Suprapubic skin (tissue), 4 donors: ENCODE measurements at regions not wholly inside any gene's neighbourhood (a gene's known extent, or its start where the extent isn't known, plus 50 kb on each side); places are given as distances from the start of the nearest gene placed in this dataset.

ENCODE experiments used
- DNase-seq, 2 donors: peaks; one replicate each; pipeline ENCODE4 v3.0.0-alpha.2; 2019; ENCODE audit warnings: low spot score in 2 of 2
- H3K27ac ChIP-seq: fragments of 200-600 bp; sonication (generic); one replicate; pipeline ENCODE4 v1.5.1; 2019
- H3K27me3 ChIP-seq: fragments of 200-600 bp; sonication (generic); one replicate; pipeline ENCODE4 v1.5.1; 2019
- H3K36me3 ChIP-seq: fragments of 200-600 bp; sonication (generic); one replicate; pipeline ENCODE4 v1.5.1; 2019
- H3K4me1 ChIP-seq: fragments of 200-600 bp; sonication (generic); one replicate; pipeline ENCODE4 v1.5.1; 2019
- H3K4me3 ChIP-seq: fragments of 200-600 bp; sonication (generic); one replicate; pipeline ENCODE4 v1.5.1; 2019; ENCODE audit warnings: mild to moderate bottlenecking
- H3K9me3 ChIP-seq: fragments of 200-600 bp; sonication (generic); one replicate; pipeline ENCODE4 v1.5.1; 2019
- CTCF ChIP-seq, 2 donors: fragments of 200-600 bp in 1 of 2; fragments of 450-650 bp in 1 of 2; sonication (generic) in 1 of 2; IDR thresholded peaks; one replicate each; pipeline ENCODE4 v1.5.1; 2016 to 2019; ENCODE audit warnings: antibody characterized with exemption in 2 of 2, mild to moderate bottlenecking in 1 of 2, moderate library complexity in 1 of 2
- EP300 ChIP-seq: sonication (generic); formaldehyde crosslinking; IDR thresholded peaks from one replicate; pipeline ENCODE4 v1.6.1; 2017; ENCODE audit warnings: antibody characterized with exemption
- POLR2A ChIP-seq, 2 donors: fragments of 450-650 bp; IDR thresholded peaks; one replicate each; pipeline ENCODE4 v1.6.1; 2017; ENCODE audit warnings: antibody characterized with exemption in 2 of 2, mild to moderate bottlenecking in 2 of 2, moderate library complexity in 2 of 2
- POLR2AphosphoS5 ChIP-seq, 3 donors: sonication (generic); formaldehyde crosslinking; IDR thresholded peaks; one replicate each; pipeline ENCODE4 v1.6.1; 2017; ENCODE audit warnings: antibody characterized with exemption in 3 of 3
- WGBS: methylation state at CpG from one replicate; pipeline ENCODE4 v1.1.5; 2018; 5-methylcytosine and 5-hydroxymethylcytosine counted together

- Histone ChIP-seq H3K36me3 (no peaks in the 10 kb centered on the region), H3K27me3 (no peaks in the 10 kb centered on the region), H3K9me3 (peaks cover 5% of the 10 kb centered on the region), H3K4me1 (no peaks in the 10 kb centered on the region), H3K27ac (no peak overlapping the region), H3K4me3 (no peak overlapping the region)
- no peak for DNase-seq
- WGBS, result 83% methylated on average over 1 of the region's 1 CpG
- no peak for TF ChIP-seq EP300
- TF ChIP-seq POLR2AphosphoS5 (IDR thresholded peaks at IDR 0.05), result no peak
- no peak for TF ChIP-seq POLR2A (IDR thresholded peaks at IDR 0.05)
- no peak for TF ChIP-seq CTCF (IDR thresholded peaks at IDR 0.05)
Observed at GRCh38 chr2:211258646-211259335, 702.4 kb downstream of the CPS1 start.

- H3K9me3 ChIP-seq, result peaks cover 5% of the 10 kb centered on the region
- H3K27me3 ChIP-seq, result no peaks in the 10 kb centered on the region
- no peaks in the 10 kb centered on the region for H3K4me1 ChIP-seq
- H3K27ac ChIP-seq, result no peak overlapping the region
- no peak for TF ChIP-seq POLR2A (IDR thresholded peaks at IDR 0.05)
- no peak for TF ChIP-seq EP300
- TF ChIP-seq CTCF (IDR thresholded peaks at IDR 0.05), result no peak
- no peak for TF ChIP-seq POLR2AphosphoS5 (IDR thresholded peaks at IDR 0.05)
- 47% methylated on average over 4 of the region's 4 CpGs for WGBS
- no peak for DNase-seq
- H3K4me3 ChIP-seq, result no peak overlapping the region
- no peaks in the 10 kb centered on the region for H3K36me3 ChIP-seq
Observed at GRCh38 chr2:211259831-211260476, 703.6 kb downstream of the CPS1 start.

- H3K36me3 ChIP-seq, result no peaks in the 10 kb centered on the region
- DNase-seq, result no peak
- 76% methylated on average over 1 of the region's 1 CpG for WGBS
- H3K4me1 ChIP-seq, result no peaks in the 10 kb centered on the region
- H3K27me3 ChIP-seq, result no peaks in the 10 kb centered on the region
- TF ChIP-seq POLR2A (IDR thresholded peaks at IDR 0.05) (no peak), CTCF (IDR thresholded peaks at IDR 0.05) (no peak), EP300 (no peak), POLR2AphosphoS5 (IDR thresholded peaks at IDR 0.05) (no peak)
- H3K4me3 ChIP-seq, result no peak overlapping the region
- no peak overlapping the region for H3K27ac ChIP-seq
- peaks cover 5% of the 10 kb centered on the region for H3K9me3 ChIP-seq
Observed at GRCh38 chr2:211270257-211270656, 713.9 kb downstream of the CPS1 start.

GRCh38 chr2:211281430-211282073, 725.2 kb downstream of the CPS1 start:
- no peak for TF ChIP-seq EP300
- no peak for TF ChIP-seq POLR2AphosphoS5 (IDR thresholded peaks at IDR 0.05)
- TF ChIP-seq POLR2A (IDR thresholded peaks at IDR 0.05), result no peak
- TF ChIP-seq CTCF (IDR thresholded peaks at IDR 0.05), result no peak
- Histone ChIP-seq H3K4me1 (no peaks in the 10 kb centered on the region), H3K9me3 (no peaks in the 10 kb centered on the region), H3K27ac (no peak overlapping the region), H3K27me3 (no peaks in the 10 kb centered on the region), H3K4me3 (no peak overlapping the region), H3K36me3 (no peaks in the 10 kb centered on the region)
- 52% methylated on average over 2 of the region's 2 CpGs for WGBS
- no peak for DNase-seq

GRCh38 chr2:211302676-211303075, 746.3 kb downstream of the CPS1 start:
- H3K27me3 ChIP-seq, result no peaks in the 10 kb centered on the region

More at GRCh38 chr2:211302676-211303075, 746.3 kb downstream of the CPS1 start:
- no peak for DNase-seq
- Histone ChIP-seq H3K27ac (no peak overlapping the region), H3K4me1 (no peaks in the 10 kb centered on the region), H3K9me3 (no peaks in the 10 kb centered on the region), H3K4me3 (no peak overlapping the region), H3K36me3 (no peaks in the 10 kb centered on the region)
- 45% methylated on average over 4 of the region's 4 CpGs for WGBS
- TF ChIP-seq POLR2AphosphoS5 (IDR thresholded peaks at IDR 0.05) (no peak), POLR2A (IDR thresholded peaks at IDR 0.05) (no peak), EP300 (no peak), CTCF (IDR thresholded peaks at IDR 0.05) (no peak)
